Right lobe of liver (tissue), 4 donors: ENCODE measurements at regions not wholly inside any gene's neighbourhood (a gene's known extent, or its start where the extent isn't known, plus 50 kb on each side); places are given as distances from the start of the nearest gene placed in this dataset.

ENCODE experiments used
- POLR2A ChIP-seq: fragments of 450-650 bp; IDR thresholded peaks from one replicate; pipeline ENCODE4 v1.6.1; 2017; ENCODE audit warnings: antibody characterized with exemption, mild to moderate bottlenecking
- TF ChIP-seq, protein P1 (sequence below), 4 donors: fragments of 200-600 bp in 3 of 4; fragments of 450-650 bp in 1 of 4; IDR thresholded peaks; one replicate each; pipeline versions ENCODE4 v1.5.1 to v1.8.0; 2016 to 2022; ENCODE audit warnings: antibody characterized with exemption in 4 of 4, mild to moderate bottlenecking in 2 of 4
- donor health status: DM: no; HTN: no; CAD: no.
- donor health status: DM: no; HTN: no; CAD: no.
- donor health status: DM: no; HTN: yes; CAD: no.

DNA sequence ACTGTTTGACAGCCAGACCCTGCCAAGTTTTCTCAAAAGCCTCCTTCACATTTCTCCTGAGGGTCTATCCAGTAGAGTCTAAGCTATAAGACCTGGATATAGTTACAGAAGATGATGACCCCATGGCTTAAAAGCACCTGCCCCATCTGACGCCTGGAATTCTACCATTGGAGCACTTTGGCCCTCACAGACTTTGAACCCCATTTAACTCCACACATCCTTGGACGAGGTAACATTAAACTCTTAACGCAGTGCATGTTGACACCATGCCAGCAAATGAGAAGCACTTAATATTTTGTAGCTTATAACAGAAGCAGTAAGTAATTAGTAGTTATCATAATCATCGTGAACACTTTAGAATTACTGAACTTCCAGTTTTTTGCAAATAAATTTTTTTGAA is 61.9 kb upstream of the SMNDC1 start:
- TF ChIP-seq, protein P1, sequence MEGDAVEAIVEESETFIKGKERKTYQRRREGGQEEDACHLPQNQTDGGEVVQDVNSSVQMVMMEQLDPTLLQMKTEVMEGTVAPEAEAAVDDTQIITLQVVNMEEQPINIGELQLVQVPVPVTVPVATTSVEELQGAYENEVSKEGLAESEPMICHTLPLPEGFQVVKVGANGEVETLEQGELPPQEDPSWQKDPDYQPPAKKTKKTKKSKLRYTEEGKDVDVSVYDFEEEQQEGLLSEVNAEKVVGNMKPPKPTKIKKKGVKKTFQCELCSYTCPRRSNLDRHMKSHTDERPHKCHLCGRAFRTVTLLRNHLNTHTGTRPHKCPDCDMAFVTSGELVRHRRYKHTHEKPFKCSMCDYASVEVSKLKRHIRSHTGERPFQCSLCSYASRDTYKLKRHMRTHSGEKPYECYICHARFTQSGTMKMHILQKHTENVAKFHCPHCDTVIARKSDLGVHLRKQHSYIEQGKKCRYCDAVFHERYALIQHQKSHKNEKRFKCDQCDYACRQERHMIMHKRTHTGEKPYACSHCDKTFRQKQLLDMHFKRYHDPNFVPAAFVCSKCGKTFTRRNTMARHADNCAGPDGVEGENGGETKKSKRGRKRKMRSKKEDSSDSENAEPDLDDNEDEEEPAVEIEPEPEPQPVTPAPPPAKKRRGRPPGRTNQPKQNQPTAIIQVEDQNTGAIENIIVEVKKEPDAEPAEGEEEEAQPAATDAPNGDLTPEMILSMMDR (IDR thresholded peaks at IDR 0.05): no peak
- no peak for TF ChIP-seq POLR2A
